Activated CD8-positive, alpha-beta T cell treated with anti-CD3 and anti-CD28 coated beads, Interleukin-2, amount 10 ng/mL, durations not matched to agents 7 days and 5 days (primary cell): ENCODE measurements at regions not wholly inside any gene's neighbourhood (a gene's known extent, or its start where the extent isn't known, plus 50 kb on each side); places are given as distances from the start of the nearest gene placed in this dataset.

Experiments used
- ATAC-seq: fragments of 150-1000 bp; cut with Tn5 transposase; one replicate; pipeline ENCODE4 v1.10.0; 2021; ENCODE audit warnings: moderate library complexity
- CTCF ChIA-PET: fragments of 350-600 bp; sonication (Branson Sonifier 250); formaldehyde crosslinking; loops from one replicate; lab custom pipeline; 2021; ENCODE audit warnings: antibody characterized with exemption; lab: Charles Lee
- POLR2A ChIA-PET: fragments of 350-600 bp; sonication (Branson Sonifier 250); formaldehyde crosslinking; loops from one replicate; lab custom pipeline; 2021; ENCODE audit warnings: antibody characterized with exemption; lab: Charles Lee
- DNase-seq: peaks from one replicate; pipeline ENCODE4 v3.0.0-alpha.2; 2020
- H3K27ac Mint-ChIP-seq: one replicate; pipeline ENCODE4 v1.8.0; 2021; ENCODE audit warnings: mild to moderate bottlenecking, mixed read lengths
- H3K27me3 Mint-ChIP-seq: one replicate; pipeline ENCODE4 v1.8.0; 2021; ENCODE audit warnings: low read depth, mixed read lengths
- H3K36me3 Mint-ChIP-seq: one replicate; pipeline ENCODE4 v1.8.0; 2021; ENCODE audit warnings: low read depth, mixed read lengths
- H3K4me1 Mint-ChIP-seq: one replicate; pipeline ENCODE4 v1.8.0; 2021; ENCODE audit warnings: low read depth, mixed read lengths
- H3K4me3 Mint-ChIP-seq: one replicate; pipeline ENCODE4 v1.8.0; 2021; ENCODE audit warnings: mild to moderate bottlenecking, mixed read lengths
- H3K9me3 Mint-ChIP-seq: one replicate; pipeline ENCODE4 v1.8.0; 2022; ENCODE audit warnings: mixed read lengths; ENCODE audit not compliant: insufficient read depth

GRCh38 chr7:47044625-47045024, 537.3 kb downstream of the TNS3 start:
- ATAC-seq (no peak), DNase-seq (no peak)
- Mint-ChIP-seq H3K36me3 (no peaks in the 10 kb centered on the region), H3K27me3 (no peaks in the 10 kb centered on the region), H3K4me3 (no peak overlapping the region), H3K9me3 (no peaks in the 10 kb centered on the region), H3K27ac (no peak overlapping the region), H3K4me1 (no peaks in the 10 kb centered on the region)
- POLR2A ChIA-PET, result no interaction called here
- CTCF ChIA-PET, result no interaction called here

GRCh38 chr7:47043304-47043703, 538.6 kb downstream of the TNS3 start:
- POLR2A ChIA-PET, result no interaction called here
- CTCF ChIA-PET, result no interaction called here
- H3K27ac Mint-ChIP-seq, result no peak overlapping the region
- DNase-seq (no peak), ATAC-seq (no peak)
- no peaks in the 10 kb centered on the region for H3K27me3 Mint-ChIP-seq
- H3K9me3 Mint-ChIP-seq, result no peaks in the 10 kb centered on the region
- H3K36me3 Mint-ChIP-seq, result no peaks in the 10 kb centered on the region
- no peak overlapping the region for H3K4me3 Mint-ChIP-seq
- H3K4me1 Mint-ChIP-seq, result no peaks in the 10 kb centered on the region

GRCh38 chr7:47042669-47043068, 539.2 kb downstream of the TNS3 start:
- H3K27ac Mint-ChIP-seq, result no peak overlapping the region
- H3K36me3 Mint-ChIP-seq, result no peaks in the 10 kb centered on the region
- DNase-seq, result no peak
- H3K4me3 Mint-ChIP-seq, result no peak overlapping the region
- ChIA-PET POLR2A (no interaction called here), CTCF (no interaction called here)
- no peaks in the 10 kb centered on the region for H3K27me3 Mint-ChIP-seq
- no peaks in the 10 kb centered on the region for H3K9me3 Mint-ChIP-seq
- no peaks in the 10 kb centered on the region for H3K4me1 Mint-ChIP-seq
- no peak for ATAC-seq

- Mint-ChIP-seq H3K4me1 (no peaks in the 10 kb centered on the region), H3K36me3 (no peaks in the 10 kb centered on the region), H3K9me3 (no peaks in the 10 kb centered on the region), H3K27me3 (no peaks in the 10 kb centered on the region), H3K27ac (no peak overlapping the region), H3K4me3 (no peak overlapping the region)
- DNase-seq, result no peak
- no peak for ATAC-seq
- ChIA-PET POLR2A (no interaction called here), CTCF (no interaction called here)
Observed at GRCh38 chr7:47040795-47041347, 541.0 kb downstream of the TNS3 start.

- Mint-ChIP-seq H3K4me3 (no peak overlapping the region), H3K36me3 (no peaks in the 10 kb centered on the region), H3K27me3 (no peaks in the 10 kb centered on the region), H3K4me1 (no peaks in the 10 kb centered on the region), H3K27ac (no peak overlapping the region), H3K9me3 (no peaks in the 10 kb centered on the region)
- ChIA-PET POLR2A (no interaction called here), CTCF (no interaction called here)
- DNase-seq, result no peak
- no peak for ATAC-seq
Observed at GRCh38 chr7:47039904-47040303, 542.0 kb downstream of the TNS3 start.

GRCh38 chr7:47039089-47039648, 542.7 kb downstream of the TNS3 start:
- H3K27me3 Mint-ChIP-seq, result no peaks in the 10 kb centered on the region
- POLR2A ChIA-PET, result no interaction called here
- H3K27ac Mint-ChIP-seq, result no peak overlapping the region
- H3K36me3 Mint-ChIP-seq, result no peaks in the 10 kb centered on the region
- CTCF ChIA-PET, result no interaction called here
- DNase-seq (no peak), ATAC-seq (no peak)
- H3K9me3 Mint-ChIP-seq, result no peaks in the 10 kb centered on the region
- no peak overlapping the region for H3K4me3 Mint-ChIP-seq
- H3K4me1 Mint-ChIP-seq, result no peaks in the 10 kb centered on the region

GRCh38 chr7:47038621-47039020, 543.3 kb downstream of the TNS3 start:
- H3K27me3 Mint-ChIP-seq, result no peaks in the 10 kb centered on the region

GRCh38 chr7:47037607-47038006, 544.3 kb downstream of the TNS3 start:
- CTCF ChIA-PET, result no interaction called here
- no peaks in the 10 kb centered on the region for H3K36me3 Mint-ChIP-seq
- DNase-seq (no peak), ATAC-seq (no peak)
- H3K4me1 Mint-ChIP-seq, result no peaks in the 10 kb centered on the region
- no peaks in the 10 kb centered on the region for H3K27me3 Mint-ChIP-seq
- no peak overlapping the region for H3K27ac Mint-ChIP-seq
- POLR2A ChIA-PET, result no interaction called here
- no peaks in the 10 kb centered on the region for H3K9me3 Mint-ChIP-seq
- no peak overlapping the region for H3K4me3 Mint-ChIP-seq

More at GRCh38 chr7:47038621-47039020, 543.3 kb downstream of the TNS3 start:
- POLR2A ChIA-PET, result no interaction called here
- Mint-ChIP-seq H3K4me3 (no peak overlapping the region), H3K9me3 (no peaks in the 10 kb centered on the region), H3K4me1 (no peaks in the 10 kb centered on the region), H3K36me3 (no peaks in the 10 kb centered on the region), H3K27ac (no peak overlapping the region)
- CTCF ChIA-PET, result no interaction called here
- ATAC-seq (no peak), DNase-seq (no peak)

- Mint-ChIP-seq H3K9me3 (no peaks in the 10 kb centered on the region), H3K27me3 (no peaks in the 10 kb centered on the region), H3K27ac (no peak overlapping the region), H3K36me3 (no peaks in the 10 kb centered on the region), H3K4me3 (no peak overlapping the region), H3K4me1 (no peaks in the 10 kb centered on the region)
- DNase-seq (no peak), ATAC-seq (no peak)
- CTCF ChIA-PET, result no interaction called here
- POLR2A ChIA-PET, result no interaction called here
Observed at GRCh38 chr7:47036909-47037308, 545.0 kb downstream of the TNS3 start.

- DNase-seq (no peak), ATAC-seq (no peak)
- no peaks in the 10 kb centered on the region for H3K27me3 Mint-ChIP-seq
- H3K4me1 Mint-ChIP-seq, result no peaks in the 10 kb centered on the region
- POLR2A ChIA-PET, result no interaction called here
- no peaks in the 10 kb centered on the region for H3K9me3 Mint-ChIP-seq
- CTCF ChIA-PET, result no interaction called here
- H3K36me3 Mint-ChIP-seq, result no peaks in the 10 kb centered on the region
- H3K4me3 Mint-ChIP-seq, result no peak overlapping the region
- no peak overlapping the region for H3K27ac Mint-ChIP-seq
Observed at GRCh38 chr7:47035522-47035921, 546.4 kb downstream of the TNS3 start.

GRCh38 chr7:47034180-47034579, 547.7 kb downstream of the TNS3 start:
- Mint-ChIP-seq H3K9me3 (no peaks in the 10 kb centered on the region), H3K27ac (no peak overlapping the region), H3K27me3 (no peaks in the 10 kb centered on the region), H3K4me1 (no peaks in the 10 kb centered on the region), H3K36me3 (no peaks in the 10 kb centered on the region), H3K4me3 (no peak overlapping the region)
- ChIA-PET POLR2A (no interaction called here), CTCF (no interaction called here)
- no peak for ATAC-seq
- DNase-seq, result no peak

- POLR2A ChIA-PET, result no interaction called here
- CTCF ChIA-PET, result no interaction called here
- no peak for ATAC-seq
Observed at GRCh38 chr7:47032536-47032908, 549.4 kb downstream of the TNS3 start.

More at GRCh38 chr7:47032536-47032908, 549.4 kb downstream of the TNS3 start:
- no peak for DNase-seq
- Mint-ChIP-seq H3K36me3 (no peaks in the 10 kb centered on the region), H3K27me3 (no peaks in the 10 kb centered on the region), H3K4me3 (no peak overlapping the region), H3K9me3 (no peaks in the 10 kb centered on the region), H3K4me1 (no peaks in the 10 kb centered on the region), H3K27ac (no peak overlapping the region)
